ENCODE measurements at regions not wholly inside any gene's neighbourhood (a gene's known extent, or its start where the extent isn't known, plus 50 kb on each side); places are given as distances from the start of the nearest gene placed in this dataset.

DNA sequence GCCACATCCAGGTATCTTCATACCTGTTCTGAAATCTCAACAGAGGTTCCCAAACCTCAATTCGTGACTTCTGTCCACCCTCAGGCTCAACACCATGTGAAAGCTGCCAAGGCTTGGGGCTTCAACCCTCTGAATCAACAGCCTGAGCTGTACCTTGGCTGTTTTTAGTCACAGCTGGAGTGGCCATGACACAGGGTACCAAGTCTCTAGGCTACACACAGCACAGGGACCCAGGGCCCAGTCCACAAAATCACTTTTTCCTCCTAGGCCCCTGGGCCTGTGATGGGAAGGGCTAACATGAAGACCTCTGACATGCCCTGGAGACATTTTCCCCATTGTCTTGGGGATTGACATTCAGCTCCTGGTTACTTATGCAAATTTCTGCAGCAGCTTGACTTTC, 464.9 kb downstream of the ELAVL2 start:
- H3K56ac ChIP-seq (ENCODE audit: extremely low read depth, insufficient read depth, low read length): no peak overlapping the region
- no peak overlapping the region for H2BK15ac ChIP-seq (ENCODE audit: low read depth, low read length)
- in situ Hi-C loops (cut with MboI; ENCODE audit: low sequenced_read_pairs) (no loop called here), dilution Hi-C loops (cut with HindIII; ENCODE audit: low sequenced_read_pairs, unreplicated experiment) (no loop called here), intact Hi-C loops (cut with micrococcal nuclease) (no loop called here)
- H4K91ac ChIP-seq (ENCODE audit: insufficient read depth, low read depth, low read length): no peak overlapping the region
- H3K14ac ChIP-seq (replicated peaks; ENCODE audit: low read depth, low read length): no peak overlapping the region
- no peaks in the 10 kb centered on the region for H3K9me1 ChIP-seq (ENCODE audit: insufficient read depth, low read length)
- no peak overlapping the region for H4K5ac ChIP-seq (ENCODE audit: low read depth, low read length)
- no peak overlapping the region for H2BK120ac ChIP-seq (ENCODE audit: low read depth, low read length)
- no peaks in the 10 kb centered on the region for H3K79me1 ChIP-seq (ENCODE audit: low read depth in 1 of 2, low read length in 2 of 2)
- H2BK5ac ChIP-seq (ENCODE audit: low read depth, low read length, poor library complexity, severe bottlenecking): no peak overlapping the region
- no TSS peak for BruUV-seq (replicated peaks)
- no peak overlapping the region for H2AK5ac ChIP-seq (ENCODE audit: low read depth, low read length)
- H2AFZ ChIP-seq (replicated peaks; ENCODE audit: low read length, poor library complexity): no peak overlapping the region
- no peak overlapping the region for H3K18ac ChIP-seq (ENCODE audit: low read depth, low read length)
- CTCF ChIA-PET: no interaction called here
- WGBS, 2 experiments (ENCODE audit: extremely low coverage in 2 of 2, insufficient read length in 1 of 2): 0% methylated on average over 1 of the region's 1 CpG; no CpG with 5 or more reads in 1 of the 2 experiments
- no peak overlapping the region for H3K4ac ChIP-seq (ENCODE audit: low read depth, low read length)
- DNase-seq: no peak
- POLR2A ChIA-PET (ENCODE audit: unreplicated experiment): no interaction called here
- H3K4me3 ChIP-seq (ENCODE audit: insufficient read depth, low read depth, low read length): no peak overlapping the region
- H3K23ac ChIP-seq (ENCODE audit: low read depth, low read length): no peak overlapping the region
- no peaks in the 10 kb centered on the region for H4K20me1 ChIP-seq (ENCODE audit: insufficient read depth, low read length)
- H3K4me1 ChIP-seq (ENCODE audit: control insufficient read depth, insufficient read depth, low read length): no peaks in the 10 kb centered on the region
- H2AK9ac ChIP-seq (replicated peaks; ENCODE audit: low read depth, low read length, poor library complexity): no peak overlapping the region
- TF ChIP-seq, protein P1, sequence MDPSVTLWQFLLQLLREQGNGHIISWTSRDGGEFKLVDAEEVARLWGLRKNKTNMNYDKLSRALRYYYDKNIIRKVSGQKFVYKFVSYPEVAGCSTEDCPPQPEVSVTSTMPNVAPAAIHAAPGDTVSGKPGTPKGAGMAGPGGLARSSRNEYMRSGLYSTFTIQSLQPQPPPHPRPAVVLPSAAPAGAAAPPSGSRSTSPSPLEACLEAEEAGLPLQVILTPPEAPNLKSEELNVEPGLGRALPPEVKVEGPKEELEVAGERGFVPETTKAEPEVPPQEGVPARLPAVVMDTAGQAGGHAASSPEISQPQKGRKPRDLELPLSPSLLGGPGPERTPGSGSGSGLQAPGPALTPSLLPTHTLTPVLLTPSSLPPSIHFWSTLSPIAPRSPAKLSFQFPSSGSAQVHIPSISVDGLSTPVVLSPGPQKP (IDR thresholded peaks at IDR 0.05; ENCODE audit: borderline replicate concordance, low read depth, low read length): no peak
- no peak for TF ChIP-seq CHD1 (IDR thresholded peaks at IDR 0.05; ENCODE audit: low read depth, low read length)
- TF ChIP-seq BHLHE40 (IDR thresholded peaks at IDR 0.05; ENCODE audit: low read depth, low read length): no peak
- TF ChIP-seq RCOR1 (IDR thresholded peaks at IDR 0.05; ENCODE audit: insufficient replicate concordance, low read length): no peak
- TF ChIP-seq MAFK (IDR thresholded peaks at IDR 0.05; ENCODE audit: low read depth, low read length): no peak
- TF ChIP-seq, protein P2, sequence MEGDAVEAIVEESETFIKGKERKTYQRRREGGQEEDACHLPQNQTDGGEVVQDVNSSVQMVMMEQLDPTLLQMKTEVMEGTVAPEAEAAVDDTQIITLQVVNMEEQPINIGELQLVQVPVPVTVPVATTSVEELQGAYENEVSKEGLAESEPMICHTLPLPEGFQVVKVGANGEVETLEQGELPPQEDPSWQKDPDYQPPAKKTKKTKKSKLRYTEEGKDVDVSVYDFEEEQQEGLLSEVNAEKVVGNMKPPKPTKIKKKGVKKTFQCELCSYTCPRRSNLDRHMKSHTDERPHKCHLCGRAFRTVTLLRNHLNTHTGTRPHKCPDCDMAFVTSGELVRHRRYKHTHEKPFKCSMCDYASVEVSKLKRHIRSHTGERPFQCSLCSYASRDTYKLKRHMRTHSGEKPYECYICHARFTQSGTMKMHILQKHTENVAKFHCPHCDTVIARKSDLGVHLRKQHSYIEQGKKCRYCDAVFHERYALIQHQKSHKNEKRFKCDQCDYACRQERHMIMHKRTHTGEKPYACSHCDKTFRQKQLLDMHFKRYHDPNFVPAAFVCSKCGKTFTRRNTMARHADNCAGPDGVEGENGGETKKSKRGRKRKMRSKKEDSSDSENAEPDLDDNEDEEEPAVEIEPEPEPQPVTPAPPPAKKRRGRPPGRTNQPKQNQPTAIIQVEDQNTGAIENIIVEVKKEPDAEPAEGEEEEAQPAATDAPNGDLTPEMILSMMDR (conservative IDR thresholded peaks at IDR 0.05; ENCODE audit: low read depth, low read length): no peak
- no peak for TF ChIP-seq MXI1 (IDR thresholded peaks at IDR 0.05; ENCODE audit: borderline replicate concordance, low read depth, low read length)
- TF ChIP-seq POLR2A (IDR thresholded peaks at IDR 0.05; ENCODE audit: low read depth, low read length): no peak
- no peak for TF ChIP-seq FOS (IDR thresholded peaks at IDR 0.05; ENCODE audit: low read depth, low read length)
- TF ChIP-seq MAZ (IDR thresholded peaks at IDR 0.05; ENCODE audit: borderline replicate concordance, low read depth, low read length): no peak
- no peak for TF ChIP-seq SMC3 (IDR thresholded peaks at IDR 0.05; ENCODE audit: low read depth, low read length)
- TF ChIP-seq RFX5 (IDR thresholded peaks at IDR 0.05; ENCODE audit: low read depth, low read length): no peak
- no peak for TF ChIP-seq CEBPB (IDR thresholded peaks at IDR 0.05; ENCODE audit: low read depth, low read length)
- H2BK20ac ChIP-seq (ENCODE audit: low read depth, low read length): no peak overlapping the region
- no peaks in the 10 kb centered on the region for H3K27me3 ChIP-seq (ENCODE audit: control insufficient read depth, insufficient read depth, low read length)
- peaks cover 10% of the 10 kb centered on the region for H3K9me3 ChIP-seq (ENCODE audit: control insufficient read depth, insufficient read depth, low read length)
- H3K36me3 ChIP-seq (ENCODE audit: control insufficient read depth, insufficient read depth, low read length): no peaks in the 10 kb centered on the region
- no peak overlapping the region for H3K9ac ChIP-seq (ENCODE audit: low read depth, low read length)
- no peak overlapping the region for H3K4me2 ChIP-seq (ENCODE audit: low read depth, low read length)
- ATAC-seq (ENCODE audit: low read depth): no peak
- H3K27ac ChIP-seq (ENCODE audit: insufficient read depth, low read length): no peak overlapping the region
- H4K8ac ChIP-seq (ENCODE audit: low read depth in 2 of 2, low read length in 2 of 2): no peak overlapping the region

All from IMR-90 (cell line).